Muscle of back (tissue), 3 donors: ENCODE measurements at regions not wholly inside any gene's neighbourhood (a gene's known extent, or its start where the extent isn't known, plus 50 kb on each side); places are given as distances from the start of the nearest gene placed in this dataset.

ENCODE experiments used
- DNase-seq, 3 donors: peaks; one replicate each; pipeline versions ENCODE4 v3.0.0 to v3.0.0-alpha.2; 2013

- no peak for DNase-seq
Observed at GRCh38 chr14:104527857-104528459, 51.6 kb upstream of the C14orf180 start.

- DNase-seq: no peak
Observed at GRCh38 chr14:104528496-104528895, 51.1 kb upstream of the C14orf180 start.
